GM19025 (cell line): ENCODE measurements at regions not wholly inside any gene's neighbourhood (a gene's known extent, or its start where the extent isn't known, plus 50 kb on each side); places are given as distances from the start of the nearest gene placed in this dataset.
"Not testable (repeated sequence)": the region's sequence is repeated elsewhere in the genome, so short reads cannot be mapped to it uniquely, and the experiment has no call there.

Experiments
- ATAC-seq: cut with Tn5 transposase; IDR thresholded peaks from one replicate; pipeline ENCODE4 v1.9.1; 2021; ENCODE audit warnings: mild to moderate bottlenecking, low read depth, moderate library complexity; ENCODE audit not compliant: unreplicated experiment

- ATAC-seq, result no peak
Observed at GRCh38 chr7:121745856-121746255, 127.1 kb upstream of the PTPRZ1 start.

- no peak for ATAC-seq
Observed at GRCh38 chr7:121744877-121745276, 128.1 kb upstream of the PTPRZ1 start.

GRCh38 chr7:121744319-121744718, 128.6 kb upstream of the PTPRZ1 start:
- ATAC-seq, result no peak

- ATAC-seq, result no peak
Observed at GRCh38 chr7:121741896-121742295, 131.1 kb upstream of the PTPRZ1 start.

GRCh38 chr7:121739465-121739864, 133.5 kb upstream of the PTPRZ1 start:
- no peak for ATAC-seq

- no peak for ATAC-seq
Observed at GRCh38 chr7:121730869-121731268, 142.1 kb upstream of the PTPRZ1 start.

GRCh38 chr7:121714559-121715303, 158.2 kb upstream of the PTPRZ1 start:
- ATAC-seq, result no peak

GRCh38 chr7:121712961-121713360, 160.0 kb upstream of the PTPRZ1 start:
- not testable (repeated sequence) for ATAC-seq

GRCh38 chr7:121697731-121698316, 175.1 kb upstream of the PTPRZ1 start:
- ATAC-seq, result no peak

- ATAC-seq, result no peak
Observed at GRCh38 chr7:121696954-121697353, 176.0 kb upstream of the PTPRZ1 start.

- ATAC-seq, result no peak
Observed at GRCh38 chr7:121689749-121690148, 183.2 kb upstream of the PTPRZ1 start.

GRCh38 chr7:121681700-121682099, 191.3 kb upstream of the PTPRZ1 start:
- ATAC-seq, result no peak

GRCh38 chr7:121676168-121676567, 196.8 kb upstream of the PTPRZ1 start:
- ATAC-seq, result no peak

- not testable (repeated sequence) for ATAC-seq
Observed at GRCh38 chr7:121674455-121674854, 198.5 kb upstream of the PTPRZ1 start.

- ATAC-seq, result no peak
Observed at GRCh38 chr7:121669144-121669543, 203.8 kb upstream of the PTPRZ1 start.

- ATAC-seq, result no peak
Observed at GRCh38 chr7:121666306-121666705, 206.7 kb upstream of the PTPRZ1 start.

GRCh38 chr7:121643320-121643719, 229.6 kb upstream of the PTPRZ1 start:
- ATAC-seq, result no peak

- ATAC-seq, result no peak
Observed at GRCh38 chr7:121639705-121640104, 233.3 kb upstream of the PTPRZ1 start.

GRCh38 chr7:121638286-121638685, 234.7 kb upstream of the PTPRZ1 start:
- no peak for ATAC-seq

- no peak for ATAC-seq
Observed at GRCh38 chr7:121634356-121634755, 238.2 kb upstream of the FAM3C start.

GRCh38 chr7:121633186-121633585, 237.1 kb upstream of the FAM3C start:
- ATAC-seq, result no peak

GRCh38 chr7:121624958-121625357, 228.8 kb upstream of the FAM3C start:
- ATAC-seq, result no peak
